ENCODE measurements at regions not wholly inside any gene's neighbourhood (a gene's known extent, or its start where the extent isn't known, plus 50 kb on each side); places are given as distances from the start of the nearest gene placed in this dataset.

DNA sequence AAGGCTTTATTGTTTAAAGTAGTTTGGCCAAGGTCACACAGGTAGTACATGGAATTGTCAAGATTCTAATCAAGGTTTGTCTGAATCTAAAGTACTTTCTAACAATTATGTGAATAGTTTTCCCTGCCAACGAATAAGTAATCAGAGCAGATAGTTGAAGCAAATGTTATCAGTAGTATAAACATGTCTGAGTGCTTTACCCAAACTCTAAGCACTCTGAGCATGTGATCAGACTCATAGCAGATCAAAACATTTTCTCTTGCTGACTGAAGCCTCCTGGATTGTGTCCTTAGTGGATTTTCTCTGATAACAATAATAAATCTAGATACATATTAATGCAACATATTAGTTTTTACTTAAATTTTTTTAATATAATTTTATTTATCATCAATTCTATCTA lies 995.0 kb downstream of the EFNA5 start:
- H3K36me3 ChIP-seq (ENCODE audit: control insufficient read depth, insufficient read depth, low read length): no peaks in the 10 kb centered on the region
- TF ChIP-seq CTCF (IDR thresholded peaks at IDR 0.05; ENCODE audit: insufficient read depth, low read length, severe bottlenecking): no peak
- H3K4me3 ChIP-seq (ENCODE audit: low read depth, low read length): no peak overlapping the region
- H3K27me3 ChIP-seq (ENCODE audit: control insufficient read depth, insufficient read depth, low read length): no peaks in the 10 kb centered on the region
- FAIRE-seq: no peak
- no peak for DNase-seq (ENCODE audit: low read depth)

- H3K27me3 ChIP-seq (ENCODE audit: control insufficient read depth, insufficient read depth, low read length): no peaks in the 10 kb centered on the region
- H3K36me3 ChIP-seq (ENCODE audit: control insufficient read depth, insufficient read depth, low read length): no peaks in the 10 kb centered on the region
- no peak for TF ChIP-seq CTCF (IDR thresholded peaks at IDR 0.05; ENCODE audit: insufficient read depth, low read length, severe bottlenecking)
- no peak overlapping the region for H3K4me3 ChIP-seq (ENCODE audit: low read depth, low read length)
- DNase-seq (ENCODE audit: low read depth): no peak
- FAIRE-seq: no peak
Measured at GRCh38 chr5:106673941-106674340, 996.8 kb downstream of the EFNA5 start.

DNA sequence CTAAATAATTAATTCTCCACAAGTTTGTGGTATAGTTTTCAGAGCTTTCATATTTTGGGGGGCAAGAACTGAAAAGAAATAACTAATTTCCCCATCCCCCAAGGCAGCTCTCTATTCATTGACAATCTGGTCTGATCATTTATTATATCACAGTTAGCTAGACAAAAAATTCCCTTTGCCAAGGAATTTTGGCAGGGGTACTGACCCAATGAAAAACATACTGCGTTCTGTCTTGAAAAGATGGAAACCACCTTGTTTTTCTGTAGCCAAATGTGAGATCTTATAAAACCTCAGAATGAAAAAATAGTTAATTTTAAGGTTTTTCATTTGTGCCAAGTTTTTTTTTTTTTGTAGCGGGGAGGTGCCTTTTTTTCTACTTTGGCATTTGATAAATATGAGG lies 1008.9 kb downstream of the EFNA5 start:
- no peaks in the 10 kb centered on the region for H3K36me3 ChIP-seq (ENCODE audit: control insufficient read depth, insufficient read depth, low read length)
- H3K4me3 ChIP-seq (ENCODE audit: low read depth, low read length): no peak overlapping the region
- no peak for TF ChIP-seq CTCF (IDR thresholded peaks at IDR 0.05; ENCODE audit: insufficient read depth, low read length, severe bottlenecking)
- FAIRE-seq (no peak), DNase-seq (ENCODE audit: low read depth) (no peak)
- H3K27me3 ChIP-seq (ENCODE audit: control insufficient read depth, insufficient read depth, low read length): no peaks in the 10 kb centered on the region

DNA sequence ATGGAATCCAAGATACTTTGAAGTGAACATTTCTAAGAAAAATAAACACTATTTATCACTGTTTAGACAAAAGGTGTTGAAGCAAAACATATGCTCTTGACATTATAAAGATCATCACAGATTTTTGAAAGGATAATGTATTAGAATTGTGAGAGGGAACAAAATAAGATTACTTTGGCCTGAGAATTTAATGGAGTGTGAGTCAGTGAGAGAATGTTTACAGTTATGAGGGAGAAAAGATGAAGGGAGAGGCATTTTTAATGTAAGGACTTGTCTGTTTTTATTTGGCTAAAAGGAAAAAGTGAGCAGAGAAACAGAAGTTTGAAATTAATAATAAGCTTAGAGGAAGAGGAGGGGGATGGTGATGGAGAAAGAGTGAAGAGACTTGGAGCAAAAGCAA lies 1010.1 kb downstream of the EFNA5 start:
- DNase-seq (ENCODE audit: low read depth) (no peak), FAIRE-seq (no peak)
- TF ChIP-seq CTCF (IDR thresholded peaks at IDR 0.05; ENCODE audit: insufficient read depth, low read length, severe bottlenecking): no peak
- no peaks in the 10 kb centered on the region for H3K27me3 ChIP-seq (ENCODE audit: control insufficient read depth, insufficient read depth, low read length)
- H3K4me3 ChIP-seq (ENCODE audit: low read depth, low read length): no peak overlapping the region
- no peaks in the 10 kb centered on the region for H3K36me3 ChIP-seq (ENCODE audit: control insufficient read depth, insufficient read depth, low read length)

- TF ChIP-seq CTCF (IDR thresholded peaks at IDR 0.05; ENCODE audit: insufficient read depth, low read length, severe bottlenecking): no peak
- no peak for FAIRE-seq
- H3K36me3 ChIP-seq (ENCODE audit: control insufficient read depth, insufficient read depth, low read length): no peaks in the 10 kb centered on the region
- no peak overlapping the region for H3K4me3 ChIP-seq (ENCODE audit: low read depth, low read length)
- peak; percentile 84 for DNase-seq (ENCODE audit: low read depth)
- H3K27me3 ChIP-seq (ENCODE audit: control insufficient read depth, insufficient read depth, low read length): no peaks in the 10 kb centered on the region
Measured at GRCh38 chr5:106658150-106658549, 1012.6 kb downstream of the EFNA5 start.

- no peak for TF ChIP-seq CTCF (IDR thresholded peaks at IDR 0.05; ENCODE audit: insufficient read depth, low read length, severe bottlenecking)
- FAIRE-seq: no peak
- Histone ChIP-seq H3K36me3 (ENCODE audit: control insufficient read depth, insufficient read depth, low read length) (no peaks in the 10 kb centered on the region), H3K4me3 (ENCODE audit: low read depth, low read length) (no peak overlapping the region), H3K27me3 (ENCODE audit: control insufficient read depth, insufficient read depth, low read length) (no peaks in the 10 kb centered on the region)
- DNase-seq (ENCODE audit: low read depth): no peak
Measured at GRCh38 chr5:106656821-106657220, 1013.9 kb downstream of the EFNA5 start.
